ENCODE measurements at regions not wholly inside any gene's neighbourhood (a gene's known extent, or its start where the extent isn't known, plus 50 kb on each side); places are given as distances from the start of the nearest gene placed in this dataset.

- TF ChIP-seq CTCF (IDR thresholded peaks at IDR 0.05) = no peak
- no peak for TF ChIP-seq EZH2 (IDR thresholded peaks at IDR 0.05)
Measured at GRCh38 chr5:147092044-147092443, 142.8 kb upstream of the STK32A start.
